22Rv1 (cell line): ENCODE measurements at regions not wholly inside any gene's neighbourhood (a gene's known extent, or its start where the extent isn't known, plus 50 kb on each side); places are given as distances from the start of the nearest gene placed in this dataset.

Experiments
- ZFX ChIP-seq: fragments of 450-650 bp; IDR thresholded peaks from 2 replicates; pipeline ENCODE4 v1.6.1; 2017; ENCODE audit warnings: antibody characterized with exemption, borderline replicate concordance
- TF ChIP-seq, protein P1 (sequence below): fragments of 450-650 bp; IDR thresholded peaks from 2 replicates; pipeline ENCODE4 v1.5.1; 2017; ENCODE audit warnings: mild to moderate bottlenecking

DNA sequence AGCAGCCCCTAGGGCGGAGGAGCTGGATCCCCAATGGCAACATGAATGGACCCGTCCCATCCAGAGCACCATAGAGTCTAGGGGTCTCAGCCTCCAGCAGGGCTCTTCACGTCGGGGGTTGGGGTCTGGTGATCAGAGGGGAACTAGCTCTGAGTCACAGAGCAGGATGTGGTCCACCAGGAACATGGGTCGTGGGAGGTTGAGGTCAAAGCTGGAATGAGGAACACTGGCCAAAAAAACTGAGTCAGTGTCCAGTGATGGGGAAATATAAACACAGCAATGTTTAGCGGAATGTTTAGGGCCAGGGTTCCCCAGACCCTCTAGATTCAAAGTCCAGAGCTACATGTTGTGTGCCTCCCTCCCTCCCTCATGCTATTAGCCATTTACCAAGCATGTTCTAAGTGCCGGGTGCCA, 79.1 kb upstream of the C16orf82 start:
- TF ChIP-seq, protein P1, sequence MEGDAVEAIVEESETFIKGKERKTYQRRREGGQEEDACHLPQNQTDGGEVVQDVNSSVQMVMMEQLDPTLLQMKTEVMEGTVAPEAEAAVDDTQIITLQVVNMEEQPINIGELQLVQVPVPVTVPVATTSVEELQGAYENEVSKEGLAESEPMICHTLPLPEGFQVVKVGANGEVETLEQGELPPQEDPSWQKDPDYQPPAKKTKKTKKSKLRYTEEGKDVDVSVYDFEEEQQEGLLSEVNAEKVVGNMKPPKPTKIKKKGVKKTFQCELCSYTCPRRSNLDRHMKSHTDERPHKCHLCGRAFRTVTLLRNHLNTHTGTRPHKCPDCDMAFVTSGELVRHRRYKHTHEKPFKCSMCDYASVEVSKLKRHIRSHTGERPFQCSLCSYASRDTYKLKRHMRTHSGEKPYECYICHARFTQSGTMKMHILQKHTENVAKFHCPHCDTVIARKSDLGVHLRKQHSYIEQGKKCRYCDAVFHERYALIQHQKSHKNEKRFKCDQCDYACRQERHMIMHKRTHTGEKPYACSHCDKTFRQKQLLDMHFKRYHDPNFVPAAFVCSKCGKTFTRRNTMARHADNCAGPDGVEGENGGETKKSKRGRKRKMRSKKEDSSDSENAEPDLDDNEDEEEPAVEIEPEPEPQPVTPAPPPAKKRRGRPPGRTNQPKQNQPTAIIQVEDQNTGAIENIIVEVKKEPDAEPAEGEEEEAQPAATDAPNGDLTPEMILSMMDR: no peak
- TF ChIP-seq ZFX: no peak
